Uterus (tissue), 2 donors: ENCODE measurements at regions not wholly inside any gene's neighbourhood (a gene's known extent, or its start where the extent isn't known, plus 50 kb on each side); places are given as distances from the start of the nearest gene placed in this dataset.

ENCODE experiments used
- POLR2A ChIP-seq, 2 donors: fragments of 450-650 bp; IDR thresholded peaks; one replicate each; pipeline ENCODE4 v1.6.1; 2016; ENCODE audit warnings: antibody characterized with exemption in 2 of 2, mild to moderate bottlenecking in 1 of 2, moderate library complexity in 1 of 2
- TF ChIP-seq, protein P1 (sequence below), 4 experiments: fragments of 200-600 bp in 2 of 4; fragments of 450-650 bp in 2 of 4; sonication (generic) in 2 of 4; IDR thresholded peaks; one replicate each; pipeline ENCODE4 v1.5.1; 2016 to 2019; ENCODE audit warnings: antibody characterized with exemption in 4 of 4, mild to moderate bottlenecking in 2 of 4, moderate library complexity in 1 of 4

DNA sequence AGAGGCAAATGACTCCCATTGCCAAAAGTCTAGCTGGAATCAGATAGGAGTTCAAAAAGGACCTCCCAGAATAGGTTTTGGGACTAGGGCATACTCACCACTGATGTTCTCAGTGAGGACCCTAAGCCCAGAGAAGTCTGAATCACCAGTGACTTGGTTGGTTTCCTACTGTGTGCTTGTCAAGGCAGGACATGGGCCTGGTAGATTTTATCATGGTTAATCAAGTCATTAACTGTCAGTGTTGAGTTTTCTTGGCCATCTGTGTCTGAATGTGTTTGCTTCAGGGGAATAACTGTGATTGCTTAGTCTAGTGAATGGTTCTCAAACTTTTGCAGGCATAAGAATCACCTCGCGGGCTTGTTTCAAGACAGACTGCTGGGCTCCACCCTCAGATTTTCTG lies 99.0 kb upstream of the GDNF start:
- TF ChIP-seq, protein P1, sequence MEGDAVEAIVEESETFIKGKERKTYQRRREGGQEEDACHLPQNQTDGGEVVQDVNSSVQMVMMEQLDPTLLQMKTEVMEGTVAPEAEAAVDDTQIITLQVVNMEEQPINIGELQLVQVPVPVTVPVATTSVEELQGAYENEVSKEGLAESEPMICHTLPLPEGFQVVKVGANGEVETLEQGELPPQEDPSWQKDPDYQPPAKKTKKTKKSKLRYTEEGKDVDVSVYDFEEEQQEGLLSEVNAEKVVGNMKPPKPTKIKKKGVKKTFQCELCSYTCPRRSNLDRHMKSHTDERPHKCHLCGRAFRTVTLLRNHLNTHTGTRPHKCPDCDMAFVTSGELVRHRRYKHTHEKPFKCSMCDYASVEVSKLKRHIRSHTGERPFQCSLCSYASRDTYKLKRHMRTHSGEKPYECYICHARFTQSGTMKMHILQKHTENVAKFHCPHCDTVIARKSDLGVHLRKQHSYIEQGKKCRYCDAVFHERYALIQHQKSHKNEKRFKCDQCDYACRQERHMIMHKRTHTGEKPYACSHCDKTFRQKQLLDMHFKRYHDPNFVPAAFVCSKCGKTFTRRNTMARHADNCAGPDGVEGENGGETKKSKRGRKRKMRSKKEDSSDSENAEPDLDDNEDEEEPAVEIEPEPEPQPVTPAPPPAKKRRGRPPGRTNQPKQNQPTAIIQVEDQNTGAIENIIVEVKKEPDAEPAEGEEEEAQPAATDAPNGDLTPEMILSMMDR (IDR thresholded peaks at IDR 0.05) = no peak
- TF ChIP-seq POLR2A (IDR thresholded peaks at IDR 0.05) = no peak
